Mammary epithelial cell (primary cell): ENCODE measurements at regions not wholly inside any gene's neighbourhood (a gene's known extent, or its start where the extent isn't known, plus 50 kb on each side); places are given as distances from the start of the nearest gene placed in this dataset.
"Not testable (repeated sequence)": the region's sequence is repeated elsewhere in the genome, so short reads cannot be mapped to it uniquely, and the experiment has no call there.

Source experiments
- EZH2 ChIP-seq: IDR thresholded peaks from 2 replicates; pipeline ENCODE4 v1.6.1; 2012; ENCODE audit warnings: low read length, inconsistent platforms, borderline replicate concordance
- TF ChIP-seq, protein P1 (sequence below), 2 donors: IDR thresholded peaks in 1 of 2; conservative IDR thresholded peaks in 1 of 2; 2 replicates each; pipeline ENCODE4 v1.5.1; 2011 to 2012; ENCODE audit warnings: inconsistent platforms in 2 of 2, low read length in 2 of 2, mild to moderate bottlenecking in 2 of 2, control low read depth in 1 of 2, low read depth in 1 of 2; ENCODE audit not compliant: insufficient read depth in 1 of 2; ENCODE audit errors: extremely low read depth in 1 of 2

DNA sequence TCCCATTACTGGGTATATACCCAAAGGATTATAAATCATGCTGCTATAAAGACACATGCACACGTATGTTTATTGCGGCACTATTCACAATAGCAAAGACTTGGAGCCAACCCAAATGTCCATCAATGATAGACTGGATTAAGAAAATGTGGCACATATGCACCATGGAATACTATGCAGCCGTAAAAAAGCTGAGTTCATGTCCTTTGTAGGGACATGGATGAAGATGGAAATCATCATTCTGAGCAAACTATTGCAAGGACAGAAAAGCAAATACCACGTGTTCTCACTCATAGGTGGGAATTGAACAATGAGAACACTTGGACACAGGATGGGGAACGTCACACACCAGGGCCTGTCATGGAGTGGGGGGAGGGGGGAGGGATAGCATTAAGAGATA, 175.0 kb upstream of the FZD8 start:
- TF ChIP-seq, protein P1, sequence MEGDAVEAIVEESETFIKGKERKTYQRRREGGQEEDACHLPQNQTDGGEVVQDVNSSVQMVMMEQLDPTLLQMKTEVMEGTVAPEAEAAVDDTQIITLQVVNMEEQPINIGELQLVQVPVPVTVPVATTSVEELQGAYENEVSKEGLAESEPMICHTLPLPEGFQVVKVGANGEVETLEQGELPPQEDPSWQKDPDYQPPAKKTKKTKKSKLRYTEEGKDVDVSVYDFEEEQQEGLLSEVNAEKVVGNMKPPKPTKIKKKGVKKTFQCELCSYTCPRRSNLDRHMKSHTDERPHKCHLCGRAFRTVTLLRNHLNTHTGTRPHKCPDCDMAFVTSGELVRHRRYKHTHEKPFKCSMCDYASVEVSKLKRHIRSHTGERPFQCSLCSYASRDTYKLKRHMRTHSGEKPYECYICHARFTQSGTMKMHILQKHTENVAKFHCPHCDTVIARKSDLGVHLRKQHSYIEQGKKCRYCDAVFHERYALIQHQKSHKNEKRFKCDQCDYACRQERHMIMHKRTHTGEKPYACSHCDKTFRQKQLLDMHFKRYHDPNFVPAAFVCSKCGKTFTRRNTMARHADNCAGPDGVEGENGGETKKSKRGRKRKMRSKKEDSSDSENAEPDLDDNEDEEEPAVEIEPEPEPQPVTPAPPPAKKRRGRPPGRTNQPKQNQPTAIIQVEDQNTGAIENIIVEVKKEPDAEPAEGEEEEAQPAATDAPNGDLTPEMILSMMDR (conservative IDR thresholded peaks at IDR 0.05 in 1 of 2, IDR thresholded peaks at IDR 0.05 in 1 of 2; ENCODE audit: extremely low read depth in 1 of 2, insufficient read depth in 1 of 2, low read depth in 1 of 2, low read length in 2 of 2): not testable (repeated sequence)
- not testable (repeated sequence) for TF ChIP-seq EZH2
